ENCODE measurements at regions not wholly inside any gene's neighbourhood (a gene's known extent, or its start where the extent isn't known, plus 50 kb on each side); places are given as distances from the start of the nearest gene placed in this dataset.

- TF ChIP-seq CTCF (conservative IDR thresholded peaks at IDR 0.05) (no peak), EZH2 (IDR thresholded peaks at IDR 0.05; ENCODE audit: low read depth) (no peak)
These were observed 243.6 kb downstream of the TTLL2 start for GRCh38 chr6:167568407-167569024.

All from PC-9 (cell line).